H1 (cell line): ENCODE measurements at regions not wholly inside any gene's neighbourhood (a gene's known extent, or its start where the extent isn't known, plus 50 kb on each side); places are given as distances from the start of the nearest gene placed in this dataset.

Experiments
- JUND ChIP-seq: IDR thresholded peaks from 2 replicates; pipeline ENCODE4 v1.6.1; 2011; ENCODE audit warnings: mild to moderate bottlenecking, improper control_type of control experiment, low read length
- KDM5A ChIP-seq: fragments of 200-600 bp; IDR thresholded peaks from 2 replicates; pipeline ENCODE4 v1.7.1; 2012; ENCODE audit warnings: mild to moderate bottlenecking, low read length, inconsistent platforms, mixed read lengths
- NANOG ChIP-seq: IDR thresholded peaks from 2 replicates; pipeline ENCODE4 v1.6.1; 2011; ENCODE audit warnings: low read length, low read depth, mild to moderate bottlenecking, inconsistent platforms; ENCODE audit not compliant: insufficient read depth, poor library complexity, severe bottlenecking
- POLR2A ChIP-seq, 2 experiments: IDR thresholded peaks; 1 replicate in 1 of 2; 2 replicates in 1 of 2; pipeline ENCODE4 v1.6.1; 2011; ENCODE audit warnings: low read depth in 2 of 2, low read length in 2 of 2, mild to moderate bottlenecking in 2 of 2; ENCODE audit errors: control extremely low read depth in 1 of 2
- SIN3A ChIP-seq, 2 experiments: IDR thresholded peaks in 1 of 2; conservative IDR thresholded peaks in 1 of 2; 2 replicates each; pipeline ENCODE4 v1.6.1; 2011 to 2012; ENCODE audit warnings: low read length in 2 of 2, improper control_type of control experiment in 1 of 2, low read depth in 1 of 2, mild to moderate bottlenecking in 1 of 2
- SIRT6 ChIP-seq: IDR thresholded peaks from one replicate; pipeline ENCODE4 v1.7.1; 2012; ENCODE audit warnings: low read length, inconsistent platforms

GRCh38 chr2:41152318-41152717 is 700.4 kb upstream of the SLC8A1 start (continued):
- TF ChIP-seq POLR2A (IDR thresholded peaks at IDR 0.05; ENCODE audit: control extremely low read depth in 1 of 2, low read depth in 2 of 2, low read length in 2 of 2) (no peak), KDM5A (no peak), NANOG (no peak), SIN3A (conservative IDR thresholded peaks at IDR 0.05 in 1 of 2, IDR thresholded peaks at IDR 0.05 in 1 of 2; ENCODE audit: low read depth in 1 of 2, low read length in 2 of 2) (no peak), JUND (no peak), SIRT6 (no peak)
